NCI-H526 treated with DMSO at 0.1 percent for 48 hours (cell line): ENCODE measurements at regions not wholly inside any gene's neighbourhood (a gene's known extent, or its start where the extent isn't known, plus 50 kb on each side); places are given as distances from the start of the nearest gene placed in this dataset.
"Not testable (repeated sequence)": the region's sequence is repeated elsewhere in the genome, so short reads cannot be mapped to it uniquely, and the experiment has no call there.

ENCODE experiments used
- DNase-seq: peaks from one replicate; lab custom pipeline; 2025; lab: John Stamatoyannopoulos, UW

DNA sequence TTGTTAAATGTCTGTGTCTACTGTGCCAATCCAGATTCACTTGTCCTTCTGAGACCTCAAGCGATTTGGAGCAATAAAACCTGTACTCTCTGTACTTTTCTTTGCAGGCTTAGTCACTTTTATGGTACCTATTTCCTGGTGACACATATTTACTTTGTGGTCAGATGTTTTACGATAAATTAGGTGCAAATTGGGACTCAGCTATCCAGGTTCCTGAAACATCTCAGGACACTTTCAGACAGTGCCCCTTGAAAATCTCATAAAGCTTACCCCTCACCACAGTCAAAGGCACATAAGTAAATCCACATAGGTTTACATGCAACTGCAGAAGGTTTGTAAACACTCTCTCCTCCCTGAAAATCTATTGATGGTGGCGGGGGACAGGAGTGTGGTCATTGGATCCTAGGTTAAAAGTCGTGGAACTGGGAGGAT lies 438.8 kb downstream of the EFNB2 start:
- no peak for DNase-seq

DNA sequence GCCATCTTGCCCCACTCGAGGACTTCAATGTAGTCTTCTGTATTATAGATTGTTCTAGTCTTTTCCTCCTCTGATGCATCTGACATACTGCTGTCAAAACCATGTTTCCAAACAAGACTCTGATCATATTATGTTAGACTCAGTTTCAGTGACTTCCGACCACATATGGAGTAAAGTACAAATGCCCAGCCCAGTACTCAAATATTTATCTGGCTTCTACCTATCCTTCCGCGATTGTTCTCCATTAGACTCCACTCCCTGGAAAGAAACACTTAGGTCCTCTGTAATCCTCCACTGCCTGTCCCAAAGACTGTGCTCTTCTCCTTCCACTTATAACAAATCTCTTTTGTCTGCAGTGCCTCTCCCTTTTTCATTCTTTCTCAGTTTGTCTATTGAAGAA lies 439.5 kb downstream of the EFNB2 start:
- DNase-seq, result no peak

DNA sequence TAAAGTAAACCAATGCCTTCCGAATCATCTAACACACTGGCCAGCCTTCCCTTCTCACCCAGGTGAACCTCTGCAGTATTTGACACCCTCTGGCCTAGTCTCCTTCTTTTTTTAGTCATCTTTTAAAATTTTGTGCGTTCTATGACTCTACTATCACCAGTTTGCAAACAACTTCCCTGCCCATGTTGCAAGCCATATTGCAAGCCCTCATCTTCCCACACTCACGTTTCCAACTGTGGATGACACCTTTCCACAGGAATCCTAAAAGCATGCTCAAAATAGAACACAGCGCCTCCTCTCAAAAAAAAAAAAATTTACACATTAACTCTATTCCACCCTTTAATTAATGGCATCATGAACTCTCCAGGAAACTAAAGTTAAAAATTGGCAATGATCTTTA lies 440.1 kb downstream of the EFNB2 start:
- no peak for DNase-seq

DNA sequence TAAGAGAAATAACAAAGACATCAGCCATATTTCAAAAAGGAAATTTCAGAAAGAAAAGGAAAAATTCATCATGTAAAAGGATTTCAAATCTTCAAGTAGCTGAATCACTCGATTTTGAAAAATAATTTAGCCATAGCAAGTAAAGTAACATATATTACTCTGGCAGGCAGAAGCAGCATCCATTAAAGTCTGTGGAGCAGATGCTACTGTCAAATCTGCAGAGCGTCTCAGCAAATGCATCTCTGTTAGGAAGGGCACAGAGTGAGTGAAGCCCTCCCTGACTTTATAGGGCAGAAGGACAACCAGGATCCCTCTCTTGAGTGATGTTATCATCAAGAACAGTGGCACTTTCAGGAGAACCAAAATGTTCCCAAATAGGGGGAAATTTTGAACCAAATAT lies 445.5 kb downstream of the EFNB2 start:
- DNase-seq, result no peak

GRCh38 chr13:106089261-106089980 lies 446.0 kb downstream of the EFNB2 start:
- DNase-seq, result no peak

GRCh38 chr13:106088085-106088484 lies 447.4 kb downstream of the EFNB2 start:
- DNase-seq, result no peak

- no peak for DNase-seq
These were observed 448.3 kb downstream of the EFNB2 start for GRCh38 chr13:106087201-106087600.

- peak; percentile 9 for DNase-seq
These were observed 451.7 kb downstream of the EFNB2 start for GRCh38 chr13:106083620-106084350.

DNA sequence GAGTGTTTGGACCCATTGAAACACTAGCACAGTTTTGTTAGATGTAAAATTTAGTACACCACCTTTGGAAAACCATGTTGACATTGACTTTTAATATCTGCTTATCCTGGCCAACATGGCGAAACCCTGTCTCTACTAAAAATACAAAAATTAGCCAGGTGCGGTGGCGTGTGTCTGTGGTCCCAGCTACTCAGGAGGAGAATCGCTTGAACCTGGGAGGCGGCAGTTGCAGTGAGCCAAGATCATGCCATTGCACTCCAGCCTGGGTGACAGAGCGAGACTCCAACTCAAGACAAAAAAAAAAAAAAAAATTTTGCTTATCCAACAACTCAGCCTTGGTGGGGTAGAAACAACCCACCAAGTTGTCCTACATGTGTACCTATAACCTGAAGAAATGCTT lies 454.2 kb downstream of the EFNB2 start:
- not testable (repeated sequence) for DNase-seq

GRCh38 chr13:106078191-106078590 lies 457.3 kb downstream of the EFNB2 start:
- DNase-seq, result no peak

GRCh38 chr13:106077017-106077416 lies 458.4 kb downstream of the EFNB2 start:
- no peak for DNase-seq

GRCh38 chr13:106072014-106072413 lies 463.4 kb downstream of the EFNB2 start:
- DNase-seq, result no peak

DNA sequence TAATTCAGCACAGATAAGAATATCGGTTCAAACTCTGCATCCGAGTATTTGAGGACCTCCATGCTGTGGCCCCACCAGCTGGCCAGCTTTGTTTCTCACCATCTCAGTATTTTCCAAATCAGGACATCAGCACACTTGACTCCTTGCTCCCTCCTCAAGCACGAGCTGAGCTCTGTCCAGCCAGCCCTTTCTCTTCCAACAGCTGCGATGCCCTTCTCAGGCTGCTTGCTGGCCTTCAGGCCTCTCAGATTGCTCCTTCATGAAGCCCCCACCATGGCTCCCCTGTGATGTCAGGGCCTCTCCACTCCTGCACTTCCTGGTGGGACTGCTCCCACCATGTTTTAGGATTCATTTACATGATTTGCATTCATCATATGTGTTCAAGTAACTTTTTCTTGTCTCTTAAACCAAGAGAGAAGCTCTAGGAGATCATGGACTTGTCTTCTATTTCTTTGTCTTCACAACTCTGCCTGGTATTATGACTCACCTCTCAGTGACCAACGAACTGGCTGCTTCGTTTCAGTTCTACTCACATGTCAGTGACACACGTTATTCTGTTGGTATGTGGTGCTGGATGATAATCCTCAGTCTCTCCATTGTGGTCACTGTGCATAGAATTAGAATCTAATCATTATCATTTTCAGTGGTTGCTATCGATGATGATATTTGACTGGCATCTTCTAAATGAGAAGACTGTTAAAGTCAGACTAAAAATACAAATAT lies 471.7 kb downstream of the EFNB2 start:
- no peak for DNase-seq

DNA sequence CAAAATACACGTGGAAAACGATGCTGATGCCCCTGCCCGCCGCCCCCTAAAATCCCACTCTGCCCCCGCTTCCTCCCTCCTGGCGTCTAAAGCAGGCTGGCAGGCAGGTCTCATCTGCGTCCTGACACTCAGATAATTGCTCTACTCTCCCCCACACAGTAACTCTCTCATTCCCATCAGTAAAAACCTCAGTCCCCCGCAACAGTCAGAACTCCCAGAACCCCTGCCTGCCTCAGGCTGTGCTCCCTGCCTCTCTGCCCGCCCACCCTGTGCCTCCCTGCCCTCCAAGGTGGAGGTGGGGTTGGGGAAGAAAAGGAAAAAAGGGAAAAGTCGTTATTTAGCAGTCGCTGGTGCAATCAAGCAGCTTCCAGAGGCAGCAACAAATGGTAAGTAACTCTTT lies 473.7 kb downstream of the EFNB2 start:
- no peak for DNase-seq

DNA sequence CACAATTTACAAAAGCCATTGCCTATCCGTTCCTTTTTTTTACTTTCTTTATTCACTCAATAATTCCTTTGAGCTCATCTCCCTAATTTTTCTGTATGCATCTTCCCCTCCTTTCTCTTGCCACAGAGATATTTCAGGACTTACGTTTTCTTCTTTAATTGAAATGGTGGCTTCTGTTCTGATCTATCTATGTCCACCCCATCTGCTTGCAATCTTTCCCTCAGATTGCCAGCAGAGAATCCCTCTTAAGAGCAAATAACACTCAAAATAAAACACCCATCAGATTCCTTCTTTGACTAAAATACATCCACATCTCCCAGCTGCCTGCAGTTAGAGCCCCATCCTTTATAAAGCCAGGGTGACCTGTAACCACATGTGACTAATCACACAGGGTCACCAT lies 478.6 kb downstream of the EFNB2 start:
- no peak for DNase-seq

- no peak for DNase-seq
These were observed 483.2 kb downstream of the EFNB2 start for GRCh38 chr13:106052200-106052767.

DNA sequence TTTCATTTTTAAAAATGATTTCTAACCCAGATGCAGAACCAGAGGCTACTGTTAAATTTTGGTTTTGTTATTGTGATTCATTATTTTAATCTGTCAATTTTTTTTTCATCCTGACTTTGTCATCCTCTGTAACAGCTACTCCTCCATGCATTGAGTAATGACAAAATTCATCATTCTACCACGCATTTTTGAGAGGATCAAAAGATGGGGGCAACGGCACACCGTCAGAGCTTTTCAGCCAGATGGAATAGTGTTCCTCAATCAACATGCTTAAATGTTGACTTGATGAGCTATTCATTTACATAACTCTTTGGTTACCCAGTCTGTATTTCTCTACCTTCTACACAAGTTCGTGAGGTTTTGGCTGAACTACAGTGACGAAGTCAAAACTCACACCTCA lies 486.3 kb downstream of the EFNB2 start:
- DNase-seq, result no peak

GRCh38 chr13:106048386-106048785 lies 487.1 kb downstream of the EFNB2 start:
- no peak for DNase-seq

- DNase-seq, result no peak
These were observed 487.6 kb downstream of the EFNB2 start for GRCh38 chr13:106047859-106048258.

DNA sequence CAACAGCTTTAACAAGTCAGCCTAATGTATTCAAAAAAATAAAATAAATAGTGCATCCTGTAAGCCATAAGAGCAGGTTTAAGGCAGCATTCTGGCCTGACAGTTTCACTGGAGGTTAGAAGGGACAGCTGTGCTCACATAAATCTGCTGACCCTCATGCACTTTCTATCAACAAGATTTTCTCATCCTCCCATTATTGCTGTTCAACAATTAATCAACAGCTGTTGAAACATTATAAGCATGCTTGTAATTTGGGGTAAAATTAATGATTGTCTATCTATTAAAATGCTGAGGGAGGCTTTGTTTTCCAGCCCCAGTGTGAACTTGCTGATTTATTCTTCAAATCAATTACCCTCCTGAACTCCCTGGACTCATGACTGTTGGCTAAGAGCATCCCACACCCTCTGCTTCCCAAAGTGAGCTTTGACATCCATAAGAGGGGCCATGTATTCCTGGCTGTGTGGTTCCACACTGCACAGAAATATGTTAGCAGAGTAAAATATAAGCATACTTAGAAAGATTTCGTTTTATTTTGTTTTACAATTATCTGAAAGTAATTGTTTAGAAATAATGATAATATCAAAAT lies 492.4 kb downstream of the EFNB2 start:
- DNase-seq, result no peak

DNA sequence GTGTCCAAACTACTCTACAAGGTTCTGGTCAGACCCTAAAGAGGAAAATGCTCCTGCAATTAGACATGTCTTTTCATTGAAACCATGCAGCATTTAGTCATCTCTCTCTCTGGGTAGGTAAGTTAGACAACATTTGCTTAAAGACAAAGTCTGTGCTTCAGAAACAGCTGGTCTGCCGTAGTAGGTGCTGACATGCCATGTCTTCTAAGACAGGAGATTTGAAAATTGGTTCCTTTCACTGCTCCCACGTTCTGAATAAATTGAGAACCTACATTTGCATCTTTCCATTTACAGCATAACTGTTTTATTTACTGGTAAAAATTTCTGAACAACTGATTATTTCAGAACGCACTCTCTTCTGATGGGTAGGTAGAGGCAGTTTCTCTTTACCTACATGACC lies 494.0 kb downstream of the EFNB2 start:
- no peak for DNase-seq

DNA sequence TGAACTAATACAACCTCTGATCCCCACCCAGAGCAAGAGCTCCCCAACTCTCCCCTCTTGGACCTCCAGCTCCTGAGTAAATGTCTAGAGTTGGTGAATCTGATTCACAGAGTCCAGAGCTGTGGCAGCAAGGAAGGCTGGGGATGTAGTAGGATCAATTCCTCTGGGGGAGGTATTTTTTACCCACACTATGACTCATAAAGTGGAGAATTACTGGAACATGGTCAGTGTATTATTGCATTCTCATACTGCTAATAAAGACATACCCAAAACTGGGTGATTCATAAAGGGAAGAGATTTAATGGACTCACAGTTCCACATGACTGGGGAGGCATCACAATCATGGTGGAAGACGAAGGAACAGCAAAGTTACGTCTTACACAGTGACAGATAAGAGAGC lies 496.7 kb downstream of the EFNB2 start:
- DNase-seq, result no peak
